Fibroblast of the aortic adventitia (primary cell): ENCODE measurements at regions not wholly inside any gene's neighbourhood (a gene's known extent, or its start where the extent isn't known, plus 50 kb on each side); places are given as distances from the start of the nearest gene placed in this dataset.

Experiments used
- DNase-seq: peaks from one replicate; pipeline ENCODE4 v3.0.0-alpha.2; 2010; ENCODE audit warnings: low read depth
- H3K4me3 ChIP-seq: 2 replicates; pipeline ENCODE4 v1.5.1; 2011; ENCODE audit warnings: low read depth, mild to moderate bottlenecking, control low read depth, low read length, moderate library complexity
- CTCF ChIP-seq: IDR thresholded peaks from 2 replicates; pipeline ENCODE4 v1.5.1; 2011; ENCODE audit warnings: mild to moderate bottlenecking, low read length, control low read depth, inconsistent platforms; ENCODE audit not compliant: insufficient read depth

GRCh38 chr5:155211764-155212163 lies 198.2 kb downstream of the KIF4B start:
- no peak for DNase-seq
- TF ChIP-seq CTCF: no peak
- H3K4me3 ChIP-seq: no peak overlapping the region

GRCh38 chr5:155222393-155222792 lies 208.8 kb downstream of the KIF4B start:
- H3K4me3 ChIP-seq: no peak overlapping the region
- no peak for TF ChIP-seq CTCF
- DNase-seq: no peak

GRCh38 chr5:155229135-155229534 lies 215.6 kb downstream of the KIF4B start:
- no peak for TF ChIP-seq CTCF
- H3K4me3 ChIP-seq: no peak overlapping the region
- DNase-seq: no peak

GRCh38 chr5:155239803-155240202 lies 226.2 kb downstream of the KIF4B start:
- no peak overlapping the region for H3K4me3 ChIP-seq
- DNase-seq: no peak
- TF ChIP-seq CTCF: no peak

GRCh38 chr5:155250596-155250995 lies 237.0 kb downstream of the KIF4B start:
- no peak for DNase-seq
- H3K4me3 ChIP-seq: no peak overlapping the region
- no peak for TF ChIP-seq CTCF

GRCh38 chr5:155252025-155252424 lies 238.5 kb downstream of the KIF4B start:
- no peak for TF ChIP-seq CTCF
- DNase-seq: no peak

GRCh38 chr5:155252717-155253116 lies 239.2 kb downstream of the KIF4B start:
- no peak for TF ChIP-seq CTCF
- no peak for DNase-seq
- H3K4me3 ChIP-seq: no peak overlapping the region

More at GRCh38 chr5:155252025-155252424, 238.5 kb downstream of the KIF4B start:
- H3K4me3 ChIP-seq: no peak overlapping the region
